HEK293 (cell line): ENCODE measurements at regions not wholly inside any gene's neighbourhood (a gene's known extent, or its start where the extent isn't known, plus 50 kb on each side); places are given as distances from the start of the nearest gene placed in this dataset.

Experiments
- SP2 ChIP-seq: fragments of 450-650 bp; formaldehyde crosslinking; IDR thresholded peaks from 2 replicates; pipeline ENCODE4 v1.5.1; 2016; ENCODE audit warnings: missing biosample characterization, missing genetic modification characterization
- YY1 ChIP-seq: fragments of 450-650 bp; formaldehyde crosslinking; IDR thresholded peaks from 2 replicates; pipeline ENCODE4 v1.5.1; 2018; ENCODE audit warnings: missing biosample characterization, missing genetic modification characterization
- ZNF121 ChIP-seq: fragments of 450-650 bp; formaldehyde crosslinking; IDR thresholded peaks from 2 replicates; pipeline ENCODE4 v1.5.1; 2016; ENCODE audit warnings: missing biosample characterization, missing genetic modification characterization
- ZNF146 ChIP-seq: fragments of 450-650 bp; formaldehyde crosslinking; IDR thresholded peaks from 2 replicates; pipeline ENCODE4 v1.5.1; 2016; ENCODE audit warnings: missing biosample characterization, missing genetic modification characterization
- ZNF274 ChIP-seq, 2 experiments: fragments of 200-500 bp in 1 of 2; fragments of 450-650 bp in 1 of 2; sonication (Bioruptor generic) in 1 of 2; formaldehyde crosslinking in 1 of 2; IDR thresholded peaks; 2 replicates each; pipeline versions ENCODE4 v1.5.1 to v1.6.1; 2014 to 2016; ENCODE audit warnings: borderline replicate concordance in 1 of 2, inconsistent platforms in 1 of 2, low read length in 1 of 2, missing biosample characterization in 1 of 2, missing genetic modification characterization in 1 of 2
- ZNF292 ChIP-seq: fragments of 450-650 bp; formaldehyde crosslinking; IDR thresholded peaks from 2 replicates; pipeline ENCODE4 v1.5.1; 2016; ENCODE audit warnings: low read depth, missing biosample characterization, missing genetic modification characterization, borderline replicate concordance
- ZNF555 ChIP-seq: fragments of 450-650 bp; formaldehyde crosslinking; conservative IDR thresholded peaks from 2 replicates; pipeline ENCODE4 v1.5.1; 2017; ENCODE audit warnings: missing biosample characterization, mild to moderate bottlenecking, missing genetic modification characterization, inconsistent platforms
- ZNF596 ChIP-seq: fragments of 450-650 bp; IDR thresholded peaks from 2 replicates; pipeline ENCODE4 v1.5.0; 2018; ENCODE audit warnings: missing biosample characterization, mild to moderate bottlenecking, missing genetic modification characterization, moderate library complexity
- TF ChIP-seq, protein P1 (sequence below): fragments of 450-650 bp; formaldehyde crosslinking; IDR thresholded peaks from 2 replicates; pipeline ENCODE4 v1.5.1; 2016; ENCODE audit warnings: missing biosample characterization, missing genetic modification characterization
- TF ChIP-seq, protein P2 (sequence below): fragments of 450-650 bp; formaldehyde crosslinking; IDR thresholded peaks from 2 replicates; pipeline ENCODE4 v1.5.1; 2016; ENCODE audit warnings: missing biosample characterization, missing genetic modification characterization
- TF ChIP-seq, protein P3 (sequence below): fragments of 450-650 bp; formaldehyde crosslinking; IDR thresholded peaks from 2 replicates; pipeline ENCODE4 v1.5.1; 2016; ENCODE audit warnings: missing biosample characterization, missing genetic modification characterization
- TF ChIP-seq, protein P4 (sequence below): fragments of 450-650 bp; formaldehyde crosslinking; IDR thresholded peaks from 2 replicates; pipeline ENCODE4 v1.5.1; 2017; ENCODE audit warnings: missing biosample characterization, missing genetic modification characterization
- TF ChIP-seq, protein P5 (sequence below): fragments of 450-650 bp; formaldehyde crosslinking; IDR thresholded peaks from 2 replicates; pipeline ENCODE4 v1.5.1; 2016; ENCODE audit warnings: missing biosample characterization, missing genetic modification characterization

DNA sequence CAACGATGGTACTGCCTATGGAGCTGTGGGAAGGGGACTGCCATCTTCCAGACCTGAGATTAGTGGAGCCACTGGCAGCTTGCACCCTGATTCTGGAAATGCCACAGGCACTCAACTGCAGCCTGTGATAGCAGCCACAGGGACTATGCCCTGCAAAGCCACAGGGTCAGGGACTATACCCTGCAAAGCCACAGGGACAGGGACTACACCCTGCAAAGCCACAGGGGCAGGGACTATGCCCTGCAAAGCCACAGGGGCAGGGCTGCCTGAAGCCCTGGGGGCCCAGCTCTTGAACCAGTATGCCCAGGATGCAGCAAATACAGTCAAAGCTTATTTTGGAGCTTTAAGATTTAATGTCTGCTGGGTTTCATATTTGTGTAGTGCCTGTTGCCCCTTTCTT is 346.6 kb downstream of the C6orf118 start:
- TF ChIP-seq, protein P1, sequence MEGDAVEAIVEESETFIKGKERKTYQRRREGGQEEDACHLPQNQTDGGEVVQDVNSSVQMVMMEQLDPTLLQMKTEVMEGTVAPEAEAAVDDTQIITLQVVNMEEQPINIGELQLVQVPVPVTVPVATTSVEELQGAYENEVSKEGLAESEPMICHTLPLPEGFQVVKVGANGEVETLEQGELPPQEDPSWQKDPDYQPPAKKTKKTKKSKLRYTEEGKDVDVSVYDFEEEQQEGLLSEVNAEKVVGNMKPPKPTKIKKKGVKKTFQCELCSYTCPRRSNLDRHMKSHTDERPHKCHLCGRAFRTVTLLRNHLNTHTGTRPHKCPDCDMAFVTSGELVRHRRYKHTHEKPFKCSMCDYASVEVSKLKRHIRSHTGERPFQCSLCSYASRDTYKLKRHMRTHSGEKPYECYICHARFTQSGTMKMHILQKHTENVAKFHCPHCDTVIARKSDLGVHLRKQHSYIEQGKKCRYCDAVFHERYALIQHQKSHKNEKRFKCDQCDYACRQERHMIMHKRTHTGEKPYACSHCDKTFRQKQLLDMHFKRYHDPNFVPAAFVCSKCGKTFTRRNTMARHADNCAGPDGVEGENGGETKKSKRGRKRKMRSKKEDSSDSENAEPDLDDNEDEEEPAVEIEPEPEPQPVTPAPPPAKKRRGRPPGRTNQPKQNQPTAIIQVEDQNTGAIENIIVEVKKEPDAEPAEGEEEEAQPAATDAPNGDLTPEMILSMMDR (tag by site-specific recombination): no peak
- TF ChIP-seq, protein P2, sequence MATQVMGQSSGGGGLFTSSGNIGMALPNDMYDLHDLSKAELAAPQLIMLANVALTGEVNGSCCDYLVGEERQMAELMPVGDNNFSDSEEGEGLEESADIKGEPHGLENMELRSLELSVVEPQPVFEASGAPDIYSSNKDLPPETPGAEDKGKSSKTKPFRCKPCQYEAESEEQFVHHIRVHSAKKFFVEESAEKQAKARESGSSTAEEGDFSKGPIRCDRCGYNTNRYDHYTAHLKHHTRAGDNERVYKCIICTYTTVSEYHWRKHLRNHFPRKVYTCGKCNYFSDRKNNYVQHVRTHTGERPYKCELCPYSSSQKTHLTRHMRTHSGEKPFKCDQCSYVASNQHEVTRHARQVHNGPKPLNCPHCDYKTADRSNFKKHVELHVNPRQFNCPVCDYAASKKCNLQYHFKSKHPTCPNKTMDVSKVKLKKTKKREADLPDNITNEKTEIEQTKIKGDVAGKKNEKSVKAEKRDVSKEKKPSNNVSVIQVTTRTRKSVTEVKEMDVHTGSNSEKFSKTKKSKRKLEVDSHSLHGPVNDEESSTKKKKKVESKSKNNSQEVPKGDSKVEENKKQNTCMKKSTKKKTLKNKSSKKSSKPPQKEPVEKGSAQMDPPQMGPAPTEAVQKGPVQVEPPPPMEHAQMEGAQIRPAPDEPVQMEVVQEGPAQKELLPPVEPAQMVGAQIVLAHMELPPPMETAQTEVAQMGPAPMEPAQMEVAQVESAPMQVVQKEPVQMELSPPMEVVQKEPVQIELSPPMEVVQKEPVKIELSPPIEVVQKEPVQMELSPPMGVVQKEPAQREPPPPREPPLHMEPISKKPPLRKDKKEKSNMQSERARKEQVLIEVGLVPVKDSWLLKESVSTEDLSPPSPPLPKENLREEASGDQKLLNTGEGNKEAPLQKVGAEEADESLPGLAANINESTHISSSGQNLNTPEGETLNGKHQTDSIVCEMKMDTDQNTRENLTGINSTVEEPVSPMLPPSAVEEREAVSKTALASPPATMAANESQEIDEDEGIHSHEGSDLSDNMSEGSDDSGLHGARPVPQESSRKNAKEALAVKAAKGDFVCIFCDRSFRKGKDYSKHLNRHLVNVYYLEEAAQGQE: no peak
- TF ChIP-seq, protein P3, sequence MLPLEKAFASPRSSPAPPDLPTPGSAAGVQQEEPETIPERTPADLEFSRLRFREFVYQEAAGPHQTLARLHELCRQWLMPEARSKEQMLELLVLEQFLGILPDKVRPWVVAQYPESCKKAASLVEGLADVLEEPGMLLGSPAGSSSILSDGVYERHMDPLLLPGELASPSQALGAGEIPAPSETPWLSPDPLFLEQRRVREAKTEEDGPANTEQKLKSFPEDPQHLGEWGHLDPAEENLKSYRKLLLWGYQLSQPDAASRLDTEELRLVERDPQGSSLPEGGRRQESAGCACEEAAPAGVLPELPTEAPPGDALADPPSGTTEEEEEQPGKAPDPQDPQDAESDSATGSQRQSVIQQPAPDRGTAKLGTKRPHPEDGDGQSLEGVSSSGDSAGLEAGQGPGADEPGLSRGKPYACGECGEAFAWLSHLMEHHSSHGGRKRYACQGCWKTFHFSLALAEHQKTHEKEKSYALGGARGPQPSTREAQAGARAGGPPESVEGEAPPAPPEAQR (tag by site-specific recombination): no peak
- no peak for TF ChIP-seq ZNF121 (tag by site-specific recombination)
- no peak for TF ChIP-seq ZNF292 (tag by site-specific recombination)
- TF ChIP-seq YY1 (tag by site-specific recombination): no peak
- no peak for TF ChIP-seq SP2 (tag by site-specific recombination)
- TF ChIP-seq ZNF146 (tag by site-specific recombination): no peak
- TF ChIP-seq ZNF596 (tag by site-specific recombination): no peak
- TF ChIP-seq ZNF274 (IDR thresholded peaks at IDR 0.05; ENCODE audit: low read length): no peak
- no peak for TF ChIP-seq ZNF274 (tag by site-specific recombination; IDR thresholded peaks at IDR 0.05; ENCODE audit: borderline replicate concordance)
- TF ChIP-seq, protein P4, sequence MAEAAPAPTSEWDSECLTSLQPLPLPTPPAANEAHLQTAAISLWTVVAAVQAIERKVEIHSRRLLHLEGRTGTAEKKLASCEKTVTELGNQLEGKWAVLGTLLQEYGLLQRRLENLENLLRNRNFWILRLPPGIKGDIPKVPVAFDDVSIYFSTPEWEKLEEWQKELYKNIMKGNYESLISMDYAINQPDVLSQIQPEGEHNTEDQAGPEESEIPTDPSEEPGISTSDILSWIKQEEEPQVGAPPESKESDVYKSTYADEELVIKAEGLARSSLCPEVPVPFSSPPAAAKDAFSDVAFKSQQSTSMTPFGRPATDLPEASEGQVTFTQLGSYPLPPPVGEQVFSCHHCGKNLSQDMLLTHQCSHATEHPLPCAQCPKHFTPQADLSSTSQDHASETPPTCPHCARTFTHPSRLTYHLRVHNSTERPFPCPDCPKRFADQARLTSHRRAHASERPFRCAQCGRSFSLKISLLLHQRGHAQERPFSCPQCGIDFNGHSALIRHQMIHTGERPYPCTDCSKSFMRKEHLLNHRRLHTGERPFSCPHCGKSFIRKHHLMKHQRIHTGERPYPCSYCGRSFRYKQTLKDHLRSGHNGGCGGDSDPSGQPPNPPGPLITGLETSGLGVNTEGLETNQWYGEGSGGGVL (tag by site-specific recombination): no peak
- TF ChIP-seq, protein P5, sequence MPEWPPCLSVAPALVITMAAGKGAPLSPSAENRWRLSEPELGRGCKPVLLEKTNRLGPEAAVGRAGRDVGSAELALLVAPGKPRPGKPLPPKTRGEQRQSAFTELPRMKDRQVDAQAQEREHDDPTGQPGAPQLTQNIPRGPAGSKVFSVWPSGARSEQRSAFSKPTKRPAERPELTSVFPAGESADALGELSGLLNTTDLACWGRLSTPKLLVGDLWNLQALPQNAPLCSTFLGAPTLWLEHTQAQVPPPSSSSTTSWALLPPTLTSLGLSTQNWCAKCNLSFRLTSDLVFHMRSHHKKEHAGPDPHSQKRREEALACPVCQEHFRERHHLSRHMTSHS (tag by site-specific recombination): no peak
- TF ChIP-seq ZNF555 (tag by site-specific recombination): no peak
